Muscle of back (tissue), 3 donors: ENCODE measurements at regions not wholly inside any gene's neighbourhood (a gene's known extent, or its start where the extent isn't known, plus 50 kb on each side); places are given as distances from the start of the nearest gene placed in this dataset.

Source experiments
- DNase-seq, 3 donors: peaks; one replicate each; pipeline versions ENCODE4 v3.0.0 to v3.0.0-alpha.2; 2013

- no peak for DNase-seq
These were observed 86.1 kb upstream of the CD83 start for GRCh38 chr6:14031516-14031915.

DNA sequence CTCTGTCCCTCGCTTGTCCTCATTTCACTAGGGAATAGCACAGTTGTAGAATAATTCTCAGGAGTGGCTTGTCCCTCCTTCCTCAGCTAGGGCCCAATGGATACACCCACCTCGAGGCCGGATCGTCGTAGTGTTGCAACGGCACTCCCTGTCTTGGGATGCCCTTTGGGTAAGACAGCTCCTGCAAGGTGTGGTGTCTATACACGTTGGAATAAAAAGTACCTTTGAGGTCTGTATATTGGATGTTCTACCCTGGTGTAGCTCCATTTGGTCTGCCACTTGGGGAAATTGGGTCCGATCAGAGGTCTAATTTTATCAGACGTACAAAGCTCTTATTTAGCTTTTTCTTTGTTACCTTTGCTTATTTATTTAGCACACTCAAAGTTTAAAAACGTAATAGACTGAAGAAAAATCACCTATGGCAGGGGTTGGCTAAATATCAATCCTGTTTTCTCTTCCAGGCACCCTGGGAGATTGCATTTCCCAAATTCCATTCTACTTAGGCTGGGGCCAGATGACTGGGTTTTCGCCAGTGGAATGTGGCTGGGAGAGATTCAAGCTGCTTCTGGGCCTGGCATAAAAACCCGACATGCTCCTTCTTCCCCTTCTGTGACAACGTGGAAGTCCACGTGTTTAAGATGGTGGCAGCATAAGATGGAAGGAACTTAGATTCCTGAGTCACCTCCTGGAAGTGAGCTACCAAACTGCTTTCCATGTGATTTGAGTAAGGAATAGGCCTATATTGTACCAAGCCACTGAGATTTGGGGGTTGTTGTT is 82.3 kb upstream of the CD83 start:
- DNase-seq, result peak in 1 of 3 donors; percentile 81

- no peak for DNase-seq
These were observed 81.7 kb upstream of the CD83 start for GRCh38 chr6:14035874-14036273.

- DNase-seq, result no peak
These were observed 80.7 kb upstream of the CD83 start for GRCh38 chr6:14036911-14037310.

GRCh38 chr6:14037402-14038277 is 79.9 kb upstream of the CD83 start:
- peak; percentile 52 to 68 (median 53) for DNase-seq

DNA sequence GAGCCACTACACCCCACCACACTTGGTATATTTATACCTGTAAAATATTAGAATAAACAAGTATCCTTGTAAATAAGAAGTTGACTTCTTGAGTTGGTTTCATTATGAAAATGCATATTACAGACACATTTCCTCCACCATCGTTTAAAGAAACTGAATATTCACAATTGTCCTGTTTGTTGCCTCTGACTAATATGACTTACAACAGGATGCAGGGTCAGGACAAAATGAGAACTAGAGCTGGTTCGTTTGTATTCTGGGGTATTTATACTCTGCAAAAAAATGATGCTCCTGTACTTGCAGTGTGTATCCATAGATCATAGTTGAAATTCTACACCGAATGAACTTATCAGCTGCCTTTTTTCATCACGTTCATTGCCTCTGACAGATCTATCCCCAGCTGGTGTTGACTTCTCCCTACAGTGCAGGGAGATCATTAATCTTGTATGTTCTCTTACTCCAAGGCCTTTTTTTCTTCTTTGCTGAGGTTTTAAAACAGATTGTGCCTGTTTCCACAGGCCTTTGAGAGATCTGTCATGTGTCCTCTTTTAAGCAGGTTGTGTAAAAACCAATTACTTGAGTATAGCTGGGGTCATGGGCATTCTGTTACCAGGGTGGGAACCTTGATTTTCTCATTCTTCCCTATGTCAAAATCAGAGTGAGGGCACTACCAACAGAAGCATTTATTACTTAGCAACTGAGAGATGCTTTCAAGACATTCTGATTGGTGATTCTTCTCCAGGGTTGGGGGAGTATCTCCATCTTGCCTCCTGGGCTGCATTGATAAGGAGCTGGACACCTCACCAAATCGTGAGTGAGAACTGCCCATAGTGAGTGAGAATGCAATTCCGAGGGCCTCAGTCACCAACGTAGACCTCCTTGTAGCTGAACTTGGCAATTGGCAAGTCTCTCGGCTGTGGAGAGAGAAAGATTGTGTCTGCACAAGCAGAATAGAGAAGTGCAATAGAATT is 78.8 kb upstream of the CD83 start:
- DNase-seq, result peak in 2 of 3 donors; percentile 20 to 46

DNA sequence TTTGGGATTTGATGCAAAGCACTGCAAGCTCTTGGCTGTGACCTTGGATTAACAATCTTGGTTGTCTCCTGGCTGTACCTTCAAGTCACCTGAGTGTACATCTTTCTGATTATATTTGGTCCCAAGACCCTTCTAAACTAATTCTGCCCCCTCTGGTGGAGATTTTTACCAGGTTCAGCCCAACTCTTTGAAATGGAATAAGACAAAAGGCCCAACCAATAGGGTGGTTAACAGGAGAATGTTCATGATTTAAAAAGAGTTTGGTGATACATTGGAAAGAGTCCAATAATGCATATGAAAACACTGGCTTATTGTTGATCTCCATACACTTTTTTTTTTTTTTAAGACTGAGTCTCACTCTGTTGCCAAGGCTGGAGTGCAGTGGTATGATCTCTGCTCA is 77.5 kb upstream of the CD83 start:
- no peak for DNase-seq

DNA sequence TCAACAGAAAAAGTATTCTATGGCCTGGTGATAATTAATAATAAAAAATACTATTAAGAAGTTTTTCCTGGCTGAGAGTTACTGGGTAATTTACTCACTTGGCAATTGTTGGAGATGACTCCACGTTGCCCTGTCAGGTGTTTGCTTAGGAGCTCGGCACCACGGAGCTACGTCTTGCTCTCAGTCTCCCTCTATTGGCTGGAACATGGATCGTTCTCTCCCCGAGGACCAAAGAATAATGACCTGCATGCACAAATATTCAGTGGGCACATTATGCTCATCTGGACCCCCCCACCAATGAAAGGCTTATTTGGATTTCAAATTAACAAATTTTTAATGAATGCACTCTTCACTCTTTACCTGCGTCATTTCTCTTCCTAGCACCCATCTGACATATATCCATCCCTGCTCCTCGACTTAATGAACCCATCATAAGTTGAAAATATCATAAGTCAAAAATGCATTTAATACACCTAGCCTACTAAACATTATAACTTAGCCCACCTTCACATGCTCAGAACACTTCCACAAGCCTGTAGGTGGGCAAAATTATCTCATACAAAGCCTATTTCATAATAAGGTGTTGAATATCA is 71.0 kb upstream of the CD83 start:
- peak in 1 of 3 donors; percentile 36 for DNase-seq

GRCh38 chr6:14047151-14047740 is 70.3 kb upstream of the CD83 start:
- DNase-seq, result no peak

DNA sequence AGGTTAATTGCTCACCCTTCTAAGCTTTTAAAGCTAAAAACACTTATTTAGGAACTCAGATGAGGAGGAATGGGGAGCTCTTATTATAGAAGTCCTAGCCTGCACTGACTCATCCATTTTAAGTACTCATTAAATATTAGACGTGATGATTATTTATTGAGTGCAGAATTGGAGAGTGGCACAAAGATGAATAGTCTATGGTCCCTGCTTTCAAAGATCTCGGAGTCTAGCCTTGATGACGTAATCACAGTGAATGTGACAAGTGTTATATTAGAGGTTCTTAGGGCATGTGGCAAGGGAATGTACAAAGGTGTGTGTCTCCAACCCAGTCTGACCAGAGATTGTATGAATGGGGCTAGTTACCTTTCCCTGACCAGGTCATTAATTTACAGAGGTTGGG is 68.7 kb upstream of the CD83 start:
- DNase-seq, result no peak

DNA sequence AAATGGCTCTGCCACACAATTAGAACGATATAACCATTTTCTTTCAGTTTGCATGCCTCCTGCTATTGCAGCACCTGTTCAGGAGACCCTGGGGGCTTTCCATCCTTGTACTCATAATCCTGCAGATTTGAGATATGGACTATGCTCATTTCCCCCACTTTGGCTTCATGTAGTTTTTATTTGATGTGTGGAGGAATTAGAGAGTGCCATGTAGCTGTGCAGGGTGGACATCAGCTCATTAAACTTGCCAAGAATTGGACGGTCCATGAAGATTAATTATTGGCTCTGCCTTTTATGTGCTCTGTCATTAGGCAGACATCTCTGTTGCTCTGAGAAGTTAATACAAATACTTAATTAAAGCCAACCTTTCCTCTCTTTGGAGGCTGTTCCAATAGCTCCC is 66.2 kb upstream of the CD83 start:
- no peak for DNase-seq

DNA sequence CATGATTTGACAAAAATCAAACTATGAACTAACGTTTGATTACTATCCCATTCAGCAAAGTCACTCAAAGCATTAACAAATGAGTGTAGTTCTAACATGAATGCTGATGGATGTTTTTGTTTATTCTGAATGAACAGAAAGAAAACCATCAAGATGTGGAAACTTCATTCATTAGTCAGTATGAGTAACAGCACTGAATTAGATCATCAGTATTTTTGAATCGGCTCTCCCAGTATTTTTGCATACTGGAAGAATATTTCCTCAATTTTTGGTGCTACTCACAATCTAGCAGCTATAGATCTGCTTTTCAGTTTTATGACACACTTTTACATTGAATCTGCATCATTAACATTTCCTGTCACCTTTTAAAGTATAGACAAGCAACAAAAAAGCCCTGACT is 63.8 kb upstream of the CD83 start:
- DNase-seq, result no peak

DNA sequence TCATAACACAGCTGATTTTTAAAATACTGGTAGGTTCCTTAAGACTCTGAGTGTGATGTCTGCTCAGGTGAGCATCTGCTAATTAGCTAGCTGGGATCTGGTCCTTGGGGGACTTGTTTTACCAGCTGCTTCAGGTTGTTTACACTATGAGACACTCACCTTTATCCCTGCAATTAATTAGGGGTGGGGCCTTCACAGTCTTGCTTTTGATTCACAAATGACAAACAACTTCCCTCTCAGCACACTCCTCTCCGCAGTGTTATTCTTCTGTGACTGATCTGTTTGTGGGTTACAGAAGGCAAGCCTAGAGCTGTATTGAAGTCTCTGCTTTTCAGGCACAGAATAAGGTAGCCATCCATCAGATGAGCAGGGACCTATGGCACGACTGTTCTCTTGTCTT is 62.0 kb upstream of the CD83 start:
- no peak for DNase-seq

GRCh38 chr6:14058029-14058695 is 59.4 kb upstream of the CD83 start:
- no peak for DNase-seq

DNA sequence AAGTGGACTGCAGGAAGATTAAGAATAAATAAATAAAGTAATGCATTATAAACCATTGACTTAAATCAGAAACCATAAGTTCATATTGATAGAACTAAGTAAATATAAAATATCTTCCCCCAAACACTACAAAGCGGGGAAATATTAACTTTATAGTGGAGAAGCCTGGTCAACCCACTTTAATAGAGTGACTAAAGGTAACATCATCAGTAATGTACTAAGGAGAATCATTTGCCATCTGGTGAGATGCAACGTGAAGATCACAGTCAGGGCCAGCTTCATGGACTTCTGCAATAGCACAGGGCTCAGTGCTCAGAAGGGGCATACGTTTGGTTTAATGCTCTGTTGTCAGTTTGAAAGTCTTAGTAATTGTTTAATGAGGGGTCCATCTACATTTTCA is 58.8 kb upstream of the CD83 start:
- DNase-seq, result no peak

DNA sequence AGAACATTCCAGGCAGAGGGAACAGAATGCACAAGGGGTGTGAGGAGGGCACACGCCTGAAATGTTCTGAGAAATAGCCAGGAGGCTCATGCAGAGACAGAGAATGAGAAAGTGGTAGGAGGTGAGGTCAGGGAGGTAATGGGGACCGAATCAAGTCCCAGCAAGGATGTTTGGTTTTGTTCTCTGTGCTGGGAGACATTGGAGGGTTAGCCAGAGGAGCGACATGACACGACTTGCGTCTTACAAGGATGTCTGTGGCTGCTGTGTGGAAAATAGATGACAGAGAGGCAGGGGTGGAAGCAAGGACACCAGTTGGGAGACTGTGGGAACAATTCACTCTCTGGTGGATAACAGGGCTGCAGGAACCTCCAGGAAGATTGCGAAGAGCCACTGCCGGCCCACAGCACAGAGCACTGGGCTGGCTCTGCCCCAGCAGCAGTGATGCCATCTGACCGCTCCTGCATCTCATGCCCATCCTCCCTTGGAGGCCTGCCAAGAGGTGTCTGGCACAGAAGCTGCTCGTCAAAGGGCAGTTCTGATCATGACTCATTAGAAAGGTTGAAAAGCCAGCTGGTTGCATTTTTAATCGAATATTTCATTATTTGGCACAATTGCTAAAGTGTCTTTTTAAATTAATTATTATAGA is 57.7 kb upstream of the CD83 start:
- no peak for DNase-seq

DNA sequence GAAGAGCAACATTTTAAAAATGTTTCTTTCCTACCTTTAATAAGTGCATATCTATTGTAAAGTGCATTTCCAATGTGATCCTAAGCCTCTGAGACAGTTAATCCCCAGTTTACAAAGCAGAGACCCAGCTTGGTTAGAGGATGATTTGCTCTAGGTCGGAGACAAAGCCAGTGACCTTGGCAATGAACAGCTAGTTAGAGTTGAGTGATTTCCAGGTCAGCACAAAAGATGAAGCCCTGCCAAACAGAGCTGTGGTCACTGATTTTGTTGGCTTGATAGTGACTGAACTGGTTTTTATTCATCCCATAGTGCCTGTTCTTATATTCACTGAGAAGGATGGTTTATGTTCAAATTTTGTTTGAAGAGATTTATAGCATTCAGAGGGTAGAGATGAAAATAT is 56.6 kb upstream of the CD83 start:
- no peak for DNase-seq

- no peak for DNase-seq
These were observed 55.9 kb upstream of the CD83 start for GRCh38 chr6:14061643-14062042.

DNA sequence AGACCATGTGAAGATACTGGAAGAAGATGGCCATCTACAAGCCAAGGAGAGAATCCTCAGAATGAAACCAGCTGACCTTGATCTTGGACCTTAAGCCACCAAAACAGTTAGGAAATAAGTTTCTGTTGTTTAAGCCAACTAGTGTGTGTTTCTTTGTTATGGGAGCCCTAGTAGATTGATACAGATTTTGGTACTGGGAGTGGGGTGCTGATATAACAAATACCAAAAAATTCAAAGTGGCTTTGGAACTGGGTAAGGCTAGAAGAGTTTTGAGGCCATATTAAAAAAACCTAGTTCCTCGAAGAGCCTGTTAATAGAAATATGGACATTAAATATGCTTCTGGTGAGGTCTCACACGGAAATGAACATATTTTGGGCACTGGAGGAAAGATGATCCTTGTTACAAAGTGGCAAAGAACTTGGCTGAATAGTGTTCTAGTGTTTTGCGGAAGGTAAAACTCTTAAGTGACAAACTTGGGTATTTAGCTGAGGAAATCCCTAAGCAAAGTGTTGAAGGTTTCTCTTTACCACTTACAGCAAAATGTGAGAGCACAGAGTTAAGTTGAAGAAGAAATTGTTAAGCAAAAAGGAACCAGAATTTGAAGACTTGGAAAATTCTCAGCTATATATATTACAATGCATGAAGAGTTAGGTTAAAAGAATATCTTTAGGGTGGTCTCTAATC is 55.1 kb upstream of the CD83 start:
- no peak for DNase-seq
